Liver (tissue), 8 donors: ENCODE measurements at regions not wholly inside any gene's neighbourhood (a gene's known extent, or its start where the extent isn't known, plus 50 kb on each side); places are given as distances from the start of the nearest gene placed in this dataset.

ENCODE experiments used
- DNase-seq: peaks from one replicate; pipeline ENCODE4 v3.0.0-alpha.2; 2017; ENCODE audit warnings: low spot score
- H3K27ac ChIP-seq, 2 donors: one replicate each; pipeline ENCODE4 v1.7.0; 2013; ENCODE audit warnings: inconsistent platforms in 2 of 2, low read length in 2 of 2, control low read depth in 1 of 2, low read depth in 1 of 2, mild to moderate bottlenecking in 1 of 2
- H3K27me3 ChIP-seq, 4 donors: one replicate each; pipeline versions ENCODE4 v1.6.1 to v1.7.0; 2013; ENCODE audit warnings: low read length in 3 of 4, inconsistent platforms in 1 of 4, mild to moderate bottlenecking in 1 of 4, moderate library complexity in 1 of 4; ENCODE audit not compliant: control insufficient read depth in 4 of 4, insufficient read depth in 4 of 4
- H3K36me3 ChIP-seq, 4 donors: one replicate each; pipeline versions ENCODE4 v1.6.1 to v1.7.0; 2013; ENCODE audit warnings: low read length in 3 of 4, mild to moderate bottlenecking in 3 of 4, low read depth in 1 of 4, moderate library complexity in 1 of 4; ENCODE audit not compliant: control insufficient read depth in 4 of 4, insufficient read depth in 3 of 4
- H3K4me1 ChIP-seq, 4 donors: one replicate each; pipeline versions ENCODE4 v1.6.1 to v1.7.0; 2013; ENCODE audit warnings: low read length in 3 of 4, mild to moderate bottlenecking in 3 of 4, moderate library complexity in 1 of 4; ENCODE audit not compliant: control insufficient read depth in 4 of 4, insufficient read depth in 4 of 4
- H3K4me3 ChIP-seq, 3 donors: one replicate each; pipeline versions ENCODE4 v1.6.1 to v1.7.0; 2013; ENCODE audit warnings: low read length in 3 of 3, control low read depth in 1 of 3, low read depth in 1 of 3, mild to moderate bottlenecking in 1 of 3
- H3K9ac ChIP-seq, 2 donors: one replicate each; pipeline ENCODE4 v1.7.0; 2013; ENCODE audit warnings: low read length in 2 of 2, mild to moderate bottlenecking in 2 of 2, moderate library complexity in 2 of 2, control low read depth in 1 of 2, low read depth in 1 of 2
- H3K9me3 ChIP-seq, 4 donors: one replicate each; pipeline versions ENCODE4 v1.6.1 to v1.7.0; 2013; ENCODE audit warnings: low read length in 3 of 4; ENCODE audit not compliant: control insufficient read depth in 4 of 4
- EGR1 ChIP-seq, 2 donors: IDR thresholded peaks; 2 replicates each; pipeline ENCODE4 v1.6.1; 2016 to 2018; ENCODE audit warnings: antibody characterized with exemption in 2 of 2, low read depth in 2 of 2
- FOXA1 ChIP-seq: IDR thresholded peaks from 2 replicates; pipeline ENCODE4 v1.6.1; 2016; ENCODE audit warnings: antibody characterized with exemption
- FOXA2 ChIP-seq: IDR thresholded peaks from 2 replicates; pipeline ENCODE4 v1.6.1; 2016; ENCODE audit warnings: antibody characterized with exemption
- GABPA ChIP-seq, 2 donors: IDR thresholded peaks in 1 of 2; conservative IDR thresholded peaks in 1 of 2; 2 replicates each; pipeline ENCODE4 v1.6.1; 2016; ENCODE audit warnings: antibody characterized with exemption in 2 of 2, mild to moderate bottlenecking in 1 of 2, moderate library complexity in 1 of 2
- HNF4A ChIP-seq, 2 donors: conservative IDR thresholded peaks; 2 replicates each; pipeline ENCODE4 v1.6.1; 2016; ENCODE audit warnings: antibody characterized with exemption in 2 of 2, mild to moderate bottlenecking in 2 of 2
- JUND ChIP-seq, 2 donors: IDR thresholded peaks; 2 replicates each; pipeline ENCODE4 v1.6.1; 2016; ENCODE audit warnings: antibody characterized with exemption in 2 of 2
- MAX ChIP-seq: IDR thresholded peaks from 2 replicates; pipeline ENCODE4 v1.6.1; 2016; ENCODE audit warnings: antibody characterized with exemption
- SP1 ChIP-seq: IDR thresholded peaks from 2 replicates; pipeline ENCODE4 v1.6.1; 2018; ENCODE audit warnings: antibody characterized with exemption, mild to moderate bottlenecking
- YY1 ChIP-seq: IDR thresholded peaks from 2 replicates; pipeline ENCODE4 v1.6.1; 2016; ENCODE audit warnings: antibody characterized with exemption, mild to moderate bottlenecking
- ZBTB33 ChIP-seq: IDR thresholded peaks from 2 replicates; pipeline ENCODE4 v1.6.1; 2016; ENCODE audit warnings: antibody characterized with exemption
- WGBS: extraction: QIAGEN DNeasy Blood & Tissue Kit; methylation state at CpG from one replicate; pipeline ENCODE4 v1.1.7; 2013; 5-methylcytosine and 5-hydroxymethylcytosine counted together
- TF ChIP-seq, protein P1 (sequence below): IDR thresholded peaks from 2 replicates; pipeline ENCODE4 v1.6.1; 2016; ENCODE audit warnings: antibody characterized with exemption
- TF ChIP-seq, protein P2 (sequence below): fragments of 150-350 bp; IDR thresholded peaks from 2 replicates; pipeline ENCODE4 v1.5.1; 2017; ENCODE audit warnings: improper control_type of control experiment, low read depth, low read length; ENCODE audit not compliant: missing input control
- TF ChIP-seq, protein P3 (sequence below): IDR thresholded peaks from 2 replicates; pipeline ENCODE4 v1.6.1; 2016; ENCODE audit warnings: antibody characterized with exemption, mild to moderate bottlenecking
- donor health status: healthy.
- donor health status: healthy.
- donor health status: healthy.
- donor health status: healthy.
- donor health status: healthy.

DNA sequence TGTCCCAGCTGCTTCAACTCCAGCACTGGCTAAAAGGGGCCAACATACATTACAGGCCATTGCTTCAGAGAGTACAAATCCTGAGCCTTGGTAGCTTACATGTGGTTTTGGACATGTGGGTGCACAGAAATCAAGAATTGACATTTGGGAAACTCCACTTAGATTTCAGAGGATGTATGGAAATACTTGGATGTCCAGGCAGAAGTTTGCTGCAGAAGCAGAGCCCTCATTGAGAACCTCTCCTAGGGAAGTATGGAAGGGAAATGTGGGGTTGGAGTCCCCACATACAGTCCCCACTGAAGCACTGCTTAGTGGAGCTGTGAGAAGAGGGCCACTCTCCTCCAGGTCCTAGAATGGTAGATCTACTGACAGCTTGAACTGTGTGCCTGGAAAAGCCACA lies 218.0 kb upstream of the CWC22 start:
- no peaks in the 10 kb centered on the region for H3K36me3 ChIP-seq
- H3K4me1 ChIP-seq: no peaks in the 10 kb centered on the region
- no peak overlapping the region for H3K27ac ChIP-seq
- H3K4me3 ChIP-seq: no peak overlapping the region
- H3K9me3 ChIP-seq: peaks cover 0 to 5% (median 0%) of the 10 kb centered on the region in 4 donors
- no peaks in the 10 kb centered on the region for H3K27me3 ChIP-seq
- TF ChIP-seq SP1 (no peak), JUND (IDR thresholded peaks at IDR 0.05) (no peak), EGR1 (IDR thresholded peaks at IDR 0.05; ENCODE audit: low read depth in 2 of 2) (no peak), YY1 (no peak), ZBTB33 (no peak), HNF4A (conservative IDR thresholded peaks at IDR 0.05) (no peak), GABPA (IDR thresholded peaks at IDR 0.05 in 1 of 2, conservative IDR thresholded peaks at IDR 0.05 in 1 of 2) (no peak), FOXA1 (no peak), MAX (no peak)
- TF ChIP-seq, protein P1, sequence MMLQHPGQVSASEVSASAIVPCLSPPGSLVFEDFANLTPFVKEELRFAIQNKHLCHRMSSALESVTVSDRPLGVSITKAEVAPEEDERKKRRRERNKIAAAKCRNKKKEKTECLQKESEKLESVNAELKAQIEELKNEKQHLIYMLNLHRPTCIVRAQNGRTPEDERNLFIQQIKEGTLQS: no peak
- TF ChIP-seq, protein P2, sequence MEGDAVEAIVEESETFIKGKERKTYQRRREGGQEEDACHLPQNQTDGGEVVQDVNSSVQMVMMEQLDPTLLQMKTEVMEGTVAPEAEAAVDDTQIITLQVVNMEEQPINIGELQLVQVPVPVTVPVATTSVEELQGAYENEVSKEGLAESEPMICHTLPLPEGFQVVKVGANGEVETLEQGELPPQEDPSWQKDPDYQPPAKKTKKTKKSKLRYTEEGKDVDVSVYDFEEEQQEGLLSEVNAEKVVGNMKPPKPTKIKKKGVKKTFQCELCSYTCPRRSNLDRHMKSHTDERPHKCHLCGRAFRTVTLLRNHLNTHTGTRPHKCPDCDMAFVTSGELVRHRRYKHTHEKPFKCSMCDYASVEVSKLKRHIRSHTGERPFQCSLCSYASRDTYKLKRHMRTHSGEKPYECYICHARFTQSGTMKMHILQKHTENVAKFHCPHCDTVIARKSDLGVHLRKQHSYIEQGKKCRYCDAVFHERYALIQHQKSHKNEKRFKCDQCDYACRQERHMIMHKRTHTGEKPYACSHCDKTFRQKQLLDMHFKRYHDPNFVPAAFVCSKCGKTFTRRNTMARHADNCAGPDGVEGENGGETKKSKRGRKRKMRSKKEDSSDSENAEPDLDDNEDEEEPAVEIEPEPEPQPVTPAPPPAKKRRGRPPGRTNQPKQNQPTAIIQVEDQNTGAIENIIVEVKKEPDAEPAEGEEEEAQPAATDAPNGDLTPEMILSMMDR: no peak
- TF ChIP-seq, protein P3, sequence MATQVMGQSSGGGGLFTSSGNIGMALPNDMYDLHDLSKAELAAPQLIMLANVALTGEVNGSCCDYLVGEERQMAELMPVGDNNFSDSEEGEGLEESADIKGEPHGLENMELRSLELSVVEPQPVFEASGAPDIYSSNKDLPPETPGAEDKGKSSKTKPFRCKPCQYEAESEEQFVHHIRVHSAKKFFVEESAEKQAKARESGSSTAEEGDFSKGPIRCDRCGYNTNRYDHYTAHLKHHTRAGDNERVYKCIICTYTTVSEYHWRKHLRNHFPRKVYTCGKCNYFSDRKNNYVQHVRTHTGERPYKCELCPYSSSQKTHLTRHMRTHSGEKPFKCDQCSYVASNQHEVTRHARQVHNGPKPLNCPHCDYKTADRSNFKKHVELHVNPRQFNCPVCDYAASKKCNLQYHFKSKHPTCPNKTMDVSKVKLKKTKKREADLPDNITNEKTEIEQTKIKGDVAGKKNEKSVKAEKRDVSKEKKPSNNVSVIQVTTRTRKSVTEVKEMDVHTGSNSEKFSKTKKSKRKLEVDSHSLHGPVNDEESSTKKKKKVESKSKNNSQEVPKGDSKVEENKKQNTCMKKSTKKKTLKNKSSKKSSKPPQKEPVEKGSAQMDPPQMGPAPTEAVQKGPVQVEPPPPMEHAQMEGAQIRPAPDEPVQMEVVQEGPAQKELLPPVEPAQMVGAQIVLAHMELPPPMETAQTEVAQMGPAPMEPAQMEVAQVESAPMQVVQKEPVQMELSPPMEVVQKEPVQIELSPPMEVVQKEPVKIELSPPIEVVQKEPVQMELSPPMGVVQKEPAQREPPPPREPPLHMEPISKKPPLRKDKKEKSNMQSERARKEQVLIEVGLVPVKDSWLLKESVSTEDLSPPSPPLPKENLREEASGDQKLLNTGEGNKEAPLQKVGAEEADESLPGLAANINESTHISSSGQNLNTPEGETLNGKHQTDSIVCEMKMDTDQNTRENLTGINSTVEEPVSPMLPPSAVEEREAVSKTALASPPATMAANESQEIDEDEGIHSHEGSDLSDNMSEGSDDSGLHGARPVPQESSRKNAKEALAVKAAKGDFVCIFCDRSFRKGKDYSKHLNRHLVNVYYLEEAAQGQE: no peak
- H3K9ac ChIP-seq: no peak overlapping the region
- no peak for DNase-seq

GRCh38 chr2:180222644-180223043 lies 215.5 kb upstream of the CWC22 start:
- H3K9me3 ChIP-seq: peaks cover 0 to 5% (median 0%) of the 10 kb centered on the region in 4 donors
- H3K4me3 ChIP-seq: no peak overlapping the region
- no peaks in the 10 kb centered on the region for H3K36me3 ChIP-seq
- TF ChIP-seq FOXA2 (no peak), JUND (IDR thresholded peaks at IDR 0.05) (no peak), ZBTB33 (no peak)
- 59% methylated on average over 1 of the region's 1 CpG for WGBS
- DNase-seq: no peak
- H3K27me3 ChIP-seq: no peaks in the 10 kb centered on the region
- H3K9ac ChIP-seq: no peak overlapping the region
- H3K27ac ChIP-seq: no peak overlapping the region
- no peaks in the 10 kb centered on the region for H3K4me1 ChIP-seq
